HG03039 (cell line): ENCODE measurements at regions not wholly inside any gene's neighbourhood (a gene's known extent, or its start where the extent isn't known, plus 50 kb on each side); places are given as distances from the start of the nearest gene placed in this dataset.
"Not testable (repeated sequence)": the region's sequence is repeated elsewhere in the genome, so short reads cannot be mapped to it uniquely, and the experiment has no call there.

Experiments used
- ATAC-seq: cut with Tn5 transposase; IDR thresholded peaks from one replicate; pipeline ENCODE4 v1.9.1; 2021; ENCODE audit warnings: mild to moderate bottlenecking, moderate library complexity; ENCODE audit not compliant: unreplicated experiment

GRCh38 chr13:64755961-64756360 is 2474.2 kb downstream of the PCDH9 start:
- no peak for ATAC-seq

- no peak for ATAC-seq
Observed at GRCh38 chr13:64753233-64754000, 2476.7 kb downstream of the PCDH9 start.

- no peak for ATAC-seq
Observed at GRCh38 chr13:64749301-64749700, 2480.8 kb downstream of the PCDH9 start.

GRCh38 chr13:64746845-64747244 is 2483.3 kb downstream of the PCDH9 start:
- no peak for ATAC-seq

- ATAC-seq, result no peak
Observed at GRCh38 chr13:64740493-64740892, 2489.6 kb downstream of the PCDH9 start.

GRCh38 chr13:64725492-64725891 is 2504.6 kb downstream of the PCDH9 start:
- ATAC-seq, result no peak

DNA sequence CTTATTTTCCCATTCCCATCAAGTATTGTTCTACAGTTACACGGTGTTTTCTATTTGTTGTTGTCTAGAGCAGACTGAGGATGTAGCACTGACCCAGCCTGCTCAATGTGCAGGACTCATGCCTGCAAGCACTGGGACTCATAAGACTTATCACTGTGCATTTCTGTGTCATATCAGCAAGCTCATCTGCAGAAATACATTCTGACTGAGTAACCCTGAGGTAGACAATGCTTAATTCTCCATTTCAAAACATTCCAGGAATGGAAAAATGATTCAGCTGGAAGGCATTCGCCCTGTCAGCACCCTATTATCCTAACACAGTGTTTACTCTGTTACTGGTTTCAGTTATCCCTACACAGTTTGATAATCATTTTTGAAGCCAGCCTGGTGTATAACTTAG is 2506.4 kb downstream of the PCDH9 start:
- ATAC-seq, result no peak

DNA sequence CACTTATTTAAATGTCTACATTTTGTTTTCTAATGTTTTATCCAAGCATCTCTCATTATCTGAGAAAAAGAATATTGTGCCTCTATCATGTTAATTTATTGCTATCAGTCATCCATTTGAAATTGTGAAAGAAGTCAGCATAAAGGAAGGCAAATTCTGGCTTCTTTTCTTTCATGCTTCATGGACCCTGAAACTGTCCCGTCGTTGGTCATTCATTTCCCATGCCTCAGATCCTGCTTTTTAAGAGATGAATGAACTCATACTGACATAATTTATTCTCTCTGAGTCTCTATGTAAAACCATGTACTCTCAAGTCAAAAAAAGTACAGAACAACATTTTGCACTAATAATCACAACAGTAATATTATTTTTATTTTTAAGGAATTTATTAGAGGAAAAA is 2512.0 kb downstream of the PCDH9 start:
- no peak for ATAC-seq

DNA sequence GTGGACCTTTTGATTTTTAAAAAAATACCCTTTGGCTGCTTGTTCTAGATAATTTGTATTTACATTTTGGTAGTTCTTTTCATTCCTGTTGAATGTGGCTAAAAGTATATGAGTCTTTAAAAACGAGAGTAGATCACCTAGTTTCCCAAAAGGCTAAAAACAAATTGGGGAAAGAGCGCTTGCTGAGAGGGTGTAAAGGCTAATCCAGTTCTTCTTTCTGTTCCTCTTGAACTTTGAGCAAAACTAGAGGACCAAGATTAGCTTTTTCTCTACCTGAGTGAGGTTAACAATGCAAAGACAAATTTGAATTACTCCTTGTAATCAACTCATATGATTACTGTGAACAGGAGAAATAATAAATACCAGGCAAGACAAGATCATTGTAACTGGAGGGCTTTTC is 2513.2 kb downstream of the PCDH9 start:
- ATAC-seq, result no peak

DNA sequence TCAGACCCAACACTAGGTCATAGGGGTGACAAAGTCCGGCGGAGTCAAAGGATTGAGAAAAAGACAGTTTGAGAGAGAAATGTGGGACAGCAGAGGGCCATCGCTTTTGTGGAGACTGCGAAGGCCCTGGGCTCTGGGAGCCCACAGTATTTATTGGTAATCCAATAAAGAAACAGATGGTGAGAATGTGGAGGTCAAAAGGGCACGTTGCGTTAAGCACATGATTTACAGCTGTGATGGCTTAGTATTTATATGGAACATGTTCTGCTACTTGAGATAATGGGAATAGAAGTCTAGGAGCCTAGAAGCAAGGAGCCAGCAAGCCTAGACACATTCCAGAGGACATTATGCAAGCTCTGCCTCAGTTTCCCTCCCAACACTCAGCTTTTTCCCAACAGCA is 2521.1 kb downstream of the PCDH9 start:
- ATAC-seq, result no peak

DNA sequence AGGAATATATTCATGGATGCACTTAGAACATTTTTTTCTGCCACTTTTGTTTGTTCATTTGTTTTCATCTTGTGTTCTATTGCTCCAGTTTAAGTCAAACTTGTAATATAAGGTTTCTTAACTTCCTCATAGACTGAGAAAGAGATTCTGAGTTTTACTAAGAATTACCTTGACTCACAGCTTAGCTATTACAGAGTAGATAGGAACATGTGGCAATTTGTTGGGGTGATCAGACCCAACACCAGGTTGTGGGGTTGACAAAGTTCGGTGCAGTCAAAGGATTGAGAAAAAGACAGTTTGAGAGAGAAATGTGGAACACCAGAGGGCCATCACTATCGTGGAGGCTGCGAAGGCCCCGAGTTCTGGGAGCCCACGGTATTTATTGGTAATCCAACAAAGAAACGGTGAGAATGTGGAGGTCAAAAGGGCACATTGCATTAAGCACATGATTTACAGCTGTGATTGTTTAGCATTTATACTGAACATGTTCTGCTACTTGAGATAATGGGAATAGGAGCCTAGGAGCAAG is 2526.0 kb downstream of the PCDH9 start:
- ATAC-seq, result no peak

- no peak for ATAC-seq
Observed at GRCh38 chr13:64697226-64697625, 2532.9 kb downstream of the PCDH9 start.

GRCh38 chr13:64688893-64689677 is 2541.1 kb downstream of the PCDH9 start:
- no peak for ATAC-seq

GRCh38 chr13:64686536-64686935 is 2543.6 kb downstream of the PCDH9 start:
- not testable (repeated sequence) for ATAC-seq

DNA sequence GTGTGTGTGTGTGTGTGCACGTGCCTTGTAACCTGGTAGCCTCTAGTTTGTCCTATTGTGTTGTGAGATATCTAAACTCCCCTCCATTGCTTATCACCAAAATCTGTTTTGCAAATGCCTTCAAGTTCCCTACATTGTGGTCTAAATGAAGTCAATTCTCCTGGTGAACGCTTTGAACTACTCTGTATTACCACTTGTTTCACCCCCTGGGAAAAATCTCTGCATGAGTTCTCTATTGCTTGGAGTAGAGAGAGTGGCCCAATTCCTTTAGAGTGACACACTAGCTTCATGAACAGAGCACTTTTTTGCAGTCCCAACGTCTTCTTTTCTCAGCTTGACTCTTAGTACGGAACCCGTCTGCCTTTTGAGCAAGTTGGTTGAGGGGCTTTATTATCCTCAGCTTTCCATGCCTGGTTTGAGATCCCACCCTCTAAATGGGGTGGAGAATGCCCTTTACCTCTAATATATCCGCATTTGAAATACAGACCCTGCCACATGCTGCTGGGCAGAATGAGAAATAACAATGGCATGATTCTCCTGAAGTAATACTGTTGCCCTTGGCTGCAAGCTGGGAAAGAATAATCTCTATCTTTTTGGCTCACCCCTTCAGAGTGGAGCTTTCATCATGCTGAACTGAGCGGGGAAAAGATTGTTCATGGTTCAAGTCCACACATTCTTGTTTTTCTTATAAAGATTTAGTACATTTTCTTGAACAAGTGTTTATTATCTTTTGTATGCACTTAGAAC is 2545.3 kb downstream of the PCDH9 start:
- no peak for ATAC-seq

DNA sequence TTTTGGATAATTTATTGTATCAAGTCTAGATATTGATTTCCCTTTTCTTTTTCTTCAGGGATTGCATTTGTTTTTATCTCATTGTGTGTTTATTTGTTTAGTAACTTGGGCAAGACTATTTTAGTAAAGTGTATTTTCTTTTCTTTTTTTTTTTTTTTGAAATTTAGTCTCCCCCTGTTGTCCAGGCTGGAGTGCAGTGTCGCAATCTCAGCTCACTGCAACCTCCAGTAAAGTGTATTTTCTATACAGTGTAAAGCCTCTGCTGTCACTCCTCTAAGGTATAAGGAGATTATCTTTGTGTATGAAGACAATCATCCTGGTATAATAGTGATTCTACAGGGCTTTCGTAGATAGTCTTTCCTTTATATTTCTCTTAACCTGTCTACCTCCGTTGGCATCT is 2546.0 kb downstream of the PCDH9 start:
- no peak for ATAC-seq

DNA sequence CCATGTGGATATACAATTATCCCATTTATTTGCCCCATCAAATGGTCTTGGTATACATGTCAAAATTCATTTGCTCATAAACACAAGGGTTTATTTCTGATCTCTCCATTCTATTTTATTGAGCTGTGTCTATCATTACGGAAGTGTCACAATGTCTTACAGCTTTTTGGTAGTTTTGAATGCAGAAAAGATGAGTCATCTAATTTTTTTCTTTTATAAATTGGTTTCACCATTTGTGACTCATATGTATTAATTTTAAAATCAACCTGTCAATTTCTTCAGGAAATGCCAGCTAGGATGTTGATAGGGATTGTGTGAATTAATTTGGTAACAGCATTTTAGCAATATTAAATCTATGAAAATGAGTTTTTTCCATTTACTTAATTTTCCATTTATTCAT is 2549.4 kb downstream of the PCDH9 start:
- ATAC-seq, result no peak

- ATAC-seq, result no peak
Observed at GRCh38 chr13:64675255-64675892, 2554.8 kb downstream of the PCDH9 start.

DNA sequence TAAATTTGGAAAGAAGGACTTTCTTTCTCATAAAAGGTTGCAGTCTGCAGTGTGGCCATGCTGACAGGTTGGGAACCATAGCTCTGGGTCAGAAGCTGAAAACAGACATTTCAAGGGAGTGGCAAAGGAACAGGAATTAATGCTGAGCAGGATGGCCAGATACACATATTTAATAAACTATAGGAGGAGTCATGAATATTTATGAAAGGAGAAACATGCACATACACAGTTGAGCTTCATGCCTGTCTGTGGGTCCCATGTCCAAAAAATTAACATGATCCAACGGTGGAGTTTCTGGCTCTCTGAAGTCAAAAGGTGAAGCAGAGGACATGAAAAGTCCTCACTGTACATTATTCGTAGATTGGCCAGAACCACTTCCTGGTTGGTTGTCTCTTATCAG is 2556.0 kb downstream of the PCDH9 start:
- no peak for ATAC-seq

DNA sequence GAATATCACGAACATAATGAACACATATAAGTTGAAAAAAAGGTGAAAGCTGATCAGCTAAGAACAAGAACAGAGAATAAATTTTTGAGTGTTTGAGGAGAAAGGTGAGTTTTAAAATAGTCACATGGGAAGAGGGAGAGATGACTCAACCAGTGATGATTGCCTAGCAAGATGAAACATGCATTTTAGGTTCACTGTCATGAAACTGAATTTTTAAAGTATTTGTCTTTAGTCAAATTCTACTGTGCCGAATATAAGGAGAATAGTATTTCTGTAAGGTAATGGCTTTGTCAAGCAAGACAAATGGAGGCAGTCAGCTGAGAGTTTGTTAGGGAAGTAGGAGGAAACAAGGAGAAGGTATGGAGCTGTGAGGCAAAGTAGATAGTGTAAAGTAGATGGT is 2557.4 kb downstream of the PCDH9 start:
- ATAC-seq, result no peak
